ENCODE measurements at regions not wholly inside any gene's neighbourhood (a gene's known extent, or its start where the extent isn't known, plus 50 kb on each side); places are given as distances from the start of the nearest gene placed in this dataset.

GRCh38 chr2:228701506-228701905, 520.0 kb upstream of the SPHKAP start:
- TF ChIP-seq CTCF (IDR thresholded peaks at IDR 0.05) (no peak), POLR2A (IDR thresholded peaks at IDR 0.05) (no peak)

Measured in body of pancreas (tissue), 4 donors.